ENCODE measurements at regions not wholly inside any gene's neighbourhood (a gene's known extent, or its start where the extent isn't known, plus 50 kb on each side); places are given as distances from the start of the nearest gene placed in this dataset.

- no peak for TF ChIP-seq POLR2AphosphoS5 (IDR thresholded peaks at IDR 0.05; ENCODE audit: low read depth, low read length)
- no peak for TF ChIP-seq POLR2A (IDR thresholded peaks at IDR 0.05; ENCODE audit: low read depth, low read length)
- no peak for TF ChIP-seq PAX5 (IDR thresholded peaks at IDR 0.05; ENCODE audit: insufficient read depth, low read length, severe bottlenecking)
These were observed 78.6 kb downstream of the ZIC5 start for GRCh38 chr13:99892866-99893504.
